ENCODE measurements at regions not wholly inside any gene's neighbourhood (a gene's known extent, or its start where the extent isn't known, plus 50 kb on each side); places are given as distances from the start of the nearest gene placed in this dataset.

DNA sequence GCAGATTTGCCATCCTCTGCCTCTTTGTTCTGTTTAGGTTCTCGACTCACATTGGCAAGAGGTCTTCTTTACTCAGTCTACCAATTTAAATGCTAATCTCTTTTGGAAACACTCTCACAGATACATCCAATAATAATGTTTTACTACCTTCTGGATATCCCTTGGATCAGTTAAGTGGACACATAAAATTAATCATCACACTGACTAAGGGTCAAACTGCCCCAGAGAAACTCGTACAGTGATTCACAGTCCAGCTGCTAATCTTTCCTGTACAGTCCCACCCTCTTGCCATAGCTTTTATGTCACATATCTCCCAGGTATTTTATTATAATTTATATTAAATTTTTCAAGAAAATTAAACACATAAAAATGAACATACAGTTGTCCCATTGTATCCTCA lies 360.8 kb upstream of the RGMA start:
- Histone ChIP-seq H3K27ac (no peak overlapping the region), H3K27me3 (no peaks in the 10 kb centered on the region), H3K4me3 (no peak overlapping the region), H3K36me3 (no peaks in the 10 kb centered on the region), H3K4me1 (no peaks in the 10 kb centered on the region), H3K9me3 (no peaks in the 10 kb centered on the region)
- TF ChIP-seq POLR2A (IDR thresholded peaks at IDR 0.05) (no peak), POLR2AphosphoS5 (IDR thresholded peaks at IDR 0.05) (no peak), CTCF (IDR thresholded peaks at IDR 0.05) (no peak)
- intact Hi-C loops (cut with DNase I; ENCODE audit: low total_unique reads) = no loop called here
- DNase-seq (ENCODE audit: low spot score in 2 of 2) = no peak

DNA sequence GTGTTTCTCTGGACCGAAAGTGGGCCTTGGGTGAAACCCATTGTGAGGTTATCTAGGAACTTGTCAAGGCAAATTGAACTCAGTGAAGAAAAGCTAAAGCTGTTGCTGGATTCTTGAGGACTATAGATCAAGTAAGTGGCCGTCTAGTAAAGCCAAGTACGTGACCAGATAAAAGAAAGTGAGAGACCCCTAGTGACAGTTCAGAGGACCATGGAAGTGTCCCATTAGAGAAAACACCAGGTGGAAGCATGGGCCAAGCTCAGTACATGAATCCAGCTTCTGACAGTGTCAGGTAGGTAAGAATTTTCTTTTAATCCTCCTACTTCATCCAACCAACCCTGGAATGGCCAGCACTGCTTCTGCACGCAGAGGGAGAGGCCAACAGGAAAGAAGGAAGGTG lies 349.3 kb upstream of the RGMA start:
- TF ChIP-seq POLR2AphosphoS5 (IDR thresholded peaks at IDR 0.05) (no peak), CTCF (IDR thresholded peaks at IDR 0.05) (no peak)

DNA sequence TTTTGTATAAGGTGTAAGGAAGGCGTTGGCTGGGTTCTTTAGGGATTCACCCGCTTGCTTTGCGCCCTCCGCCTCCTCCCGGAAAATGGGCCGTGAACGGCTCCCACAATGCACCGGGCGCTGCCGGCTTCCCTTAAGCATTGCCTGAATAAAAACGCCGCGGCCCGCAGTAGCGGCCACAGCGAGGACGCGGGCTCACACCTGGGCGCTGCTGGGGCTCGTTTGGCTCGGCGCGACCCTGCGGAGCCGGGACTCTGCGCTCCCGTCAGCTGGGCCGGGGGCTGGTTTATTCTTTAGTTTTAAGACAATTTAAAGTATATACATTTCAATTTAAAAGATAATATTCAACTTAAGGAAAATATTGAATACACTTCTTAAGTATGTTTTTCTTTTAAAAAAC lies 343.5 kb upstream of the RGMA start:
- Histone ChIP-seq H3K9me3 (no peaks in the 10 kb centered on the region), H3K4me1 (no peaks in the 10 kb centered on the region), H3K27ac (no peak overlapping the region), H3K27me3 (no peaks in the 10 kb centered on the region), H3K36me3 (no peaks in the 10 kb centered on the region), H3K4me3 (no peak overlapping the region)
- intact Hi-C loops (cut with DNase I; ENCODE audit: low total_unique reads) = no loop called here
- TF ChIP-seq POLR2AphosphoS5 (IDR thresholded peaks at IDR 0.05) (no peak), POLR2A (IDR thresholded peaks at IDR 0.05) (no peak), CTCF (IDR thresholded peaks at IDR 0.05) (no peak)
- no peak for DNase-seq (ENCODE audit: low spot score in 2 of 2)

More for the DNA sequence above, 349.3 kb upstream of the RGMA start:
- intact Hi-C loops (cut with DNase I; ENCODE audit: low total_unique reads) = no loop called here
- Histone ChIP-seq H3K4me3 (no peak overlapping the region), H3K36me3 (no peaks in the 10 kb centered on the region), H3K27ac (no peak overlapping the region), H3K4me1 (no peaks in the 10 kb centered on the region), H3K9me3 (no peaks in the 10 kb centered on the region), H3K27me3 (no peaks in the 10 kb centered on the region)
- no peak for DNase-seq (ENCODE audit: low spot score in 2 of 2)

- Histone ChIP-seq H3K4me3 (no peak overlapping the region), H3K4me1 (no peaks in the 10 kb centered on the region), H3K27ac (no peak overlapping the region), H3K36me3 (no peaks in the 10 kb centered on the region), H3K9me3 (no peaks in the 10 kb centered on the region), H3K27me3 (no peaks in the 10 kb centered on the region)
- DNase-seq (ENCODE audit: low spot score in 2 of 2) = no peak
- TF ChIP-seq CTCF (IDR thresholded peaks at IDR 0.05) = no peak
- TF ChIP-seq POLR2A (IDR thresholded peaks at IDR 0.05) = no peak
- no peak for TF ChIP-seq POLR2AphosphoS5 (IDR thresholded peaks at IDR 0.05)
- intact Hi-C loops (cut with DNase I; ENCODE audit: low total_unique reads) = no loop called here
Observed at GRCh38 chr15:93428807-93429351, 339.9 kb upstream of the RGMA start.

DNA sequence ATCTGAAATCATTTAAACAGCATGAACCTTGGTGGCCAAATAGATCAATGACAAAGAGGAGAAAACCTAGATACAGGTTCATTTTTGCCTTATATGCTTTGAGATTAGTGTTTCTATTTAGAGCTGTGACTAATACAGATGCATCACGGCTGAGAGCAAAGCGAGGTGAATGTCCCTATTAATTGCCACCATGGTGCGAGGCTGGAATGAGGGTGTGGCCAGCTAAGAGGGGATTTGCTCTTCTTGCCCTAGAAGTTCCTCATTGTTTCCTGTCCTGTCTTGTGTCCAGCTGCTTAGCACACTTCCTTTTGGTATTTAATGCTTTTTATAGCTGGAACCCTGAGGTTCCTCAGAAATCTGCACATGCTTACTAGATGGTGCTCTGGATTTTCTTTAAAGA lies 339.1 kb upstream of the RGMA start:
- DNase-seq (ENCODE audit: low spot score in 2 of 2) = no peak
- Histone ChIP-seq H3K4me3 (no peak overlapping the region), H3K9me3 (no peaks in the 10 kb centered on the region), H3K36me3 (no peaks in the 10 kb centered on the region), H3K27ac (no peak overlapping the region), H3K4me1 (no peaks in the 10 kb centered on the region), H3K27me3 (no peaks in the 10 kb centered on the region)
- TF ChIP-seq CTCF (IDR thresholded peaks at IDR 0.05) = no peak
- TF ChIP-seq POLR2AphosphoS5 (IDR thresholded peaks at IDR 0.05) = no peak
- TF ChIP-seq POLR2A (IDR thresholded peaks at IDR 0.05) = no peak
- intact Hi-C loops (cut with DNase I; ENCODE audit: low total_unique reads) = no loop called here
